ENCODE measurements at regions not wholly inside any gene's neighbourhood (a gene's known extent, or its start where the extent isn't known, plus 50 kb on each side); places are given as distances from the start of the nearest gene placed in this dataset.

DNA sequence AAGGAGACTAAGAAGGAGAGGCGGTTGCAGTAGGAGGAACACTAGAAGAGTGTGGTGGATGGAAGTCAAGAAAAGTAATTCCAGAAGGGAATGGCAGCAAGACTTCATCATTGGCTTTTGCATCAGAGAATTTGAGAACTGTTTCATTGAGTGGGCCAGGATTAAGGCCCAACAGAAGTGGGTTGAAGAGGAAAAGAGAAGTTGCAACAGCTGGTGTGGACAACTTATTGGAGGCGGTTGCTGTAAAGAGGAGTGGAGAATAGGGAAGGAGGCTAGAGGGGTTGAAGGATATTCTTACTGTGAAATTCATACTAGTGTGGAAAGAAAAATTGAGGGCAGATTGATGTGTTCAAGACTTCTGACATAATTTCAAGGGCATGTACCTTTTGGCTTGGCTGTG, 168.7 kb upstream of the FN1 start:
- Histone ChIP-seq H3K27ac (ENCODE audit: low read depth in 2 of 2, low read length in 1 of 2) (no peak overlapping the region), H2AFZ (ENCODE audit: low read depth) (no peak overlapping the region), H3K27me3 (ENCODE audit: insufficient read depth) (no peaks in the 10 kb centered on the region), H3F3A (replicated peaks; ENCODE audit: insufficient read depth) (peaks cover 28% of the 10 kb centered on the region), H3K9ac (no peak overlapping the region), H3K36me3 (replicated peaks in 1 of 2; ENCODE audit: control insufficient read depth in 1 of 2, insufficient read depth in 2 of 2, low read length in 1 of 2) (no peaks in the 10 kb centered on the region), H3K4me2 (no peak overlapping the region), H3K4me3 (ENCODE audit: low read depth in 2 of 2, low read length in 1 of 2) (no peak overlapping the region), H4K20me1 (ENCODE audit: insufficient read depth) (no peaks in the 10 kb centered on the region), H3K9me2 (no peaks in the 10 kb centered on the region), H3K4me1 (ENCODE audit: control insufficient read depth in 1 of 2, insufficient read depth in 2 of 2, low read depth in 1 of 2, low read length in 1 of 2) (peaks cover 0 to 20% of the 10 kb centered on the region in 2 experiments; a peak in 2 of 4 replicates), H3K9me3 (no peaks in the 10 kb centered on the region), H3K79me2 (ENCODE audit: insufficient read depth) (no peaks in the 10 kb centered on the region)
- WGBS (ENCODE audit: low lambda C conversion rate), result 92% methylated on average over 2 of the region's 2 CpGs
- ChIA-PET POLR2A (no interaction called here), CTCF (no interaction called here)
- TF ChIP-seq RXRA (IDR thresholded peaks at IDR 0.05; ENCODE audit: borderline replicate concordance, low read depth) (no peak), MXI1 (IDR thresholded peaks at IDR 0.05; ENCODE audit: low read depth, low read length) (no peak), NRF1 (IDR thresholded peaks at IDR 0.05; ENCODE audit: low read depth, low read length) (no peak), RCOR1 (IDR thresholded peaks at IDR 0.05; ENCODE audit: low read length) (no peak), POLR2AphosphoS5 (IDR thresholded peaks at IDR 0.05; ENCODE audit: low read depth, low read length) (no peak), FOSL2 (IDR thresholded peaks at IDR 0.05; ENCODE audit: borderline replicate concordance, low read depth) (no peak), TEAD4 (IDR thresholded peaks at IDR 0.05; ENCODE audit: borderline replicate concordance, insufficient read depth) (no peak), EZH2phosphoT487 (IDR thresholded peaks at IDR 0.05; ENCODE audit: borderline replicate concordance, low read depth) (no peak), TAF1 (IDR thresholded peaks at IDR 0.05; ENCODE audit: borderline replicate concordance, low read depth, low read length) (no peak), FOXJ3 (CRISPR knock-in tag; IDR thresholded peaks at IDR 0.05) (no peak), GABPA (IDR thresholded peaks at IDR 0.05; ENCODE audit: low read depth) (no peak)
- TF ChIP-seq, protein P1, sequence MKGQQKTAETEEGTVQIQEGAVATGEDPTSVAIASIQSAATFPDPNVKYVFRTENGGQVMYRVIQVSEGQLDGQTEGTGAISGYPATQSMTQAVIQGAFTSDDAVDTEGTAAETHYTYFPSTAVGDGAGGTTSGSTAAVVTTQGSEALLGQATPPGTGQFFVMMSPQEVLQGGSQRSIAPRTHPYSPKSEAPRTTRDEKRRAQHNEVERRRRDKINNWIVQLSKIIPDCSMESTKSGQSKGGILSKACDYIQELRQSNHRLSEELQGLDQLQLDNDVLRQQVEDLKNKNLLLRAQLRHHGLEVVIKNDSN (IDR thresholded peaks at IDR 0.05; ENCODE audit: borderline replicate concordance, low read depth), result no peak
- TF ChIP-seq, protein P2, sequence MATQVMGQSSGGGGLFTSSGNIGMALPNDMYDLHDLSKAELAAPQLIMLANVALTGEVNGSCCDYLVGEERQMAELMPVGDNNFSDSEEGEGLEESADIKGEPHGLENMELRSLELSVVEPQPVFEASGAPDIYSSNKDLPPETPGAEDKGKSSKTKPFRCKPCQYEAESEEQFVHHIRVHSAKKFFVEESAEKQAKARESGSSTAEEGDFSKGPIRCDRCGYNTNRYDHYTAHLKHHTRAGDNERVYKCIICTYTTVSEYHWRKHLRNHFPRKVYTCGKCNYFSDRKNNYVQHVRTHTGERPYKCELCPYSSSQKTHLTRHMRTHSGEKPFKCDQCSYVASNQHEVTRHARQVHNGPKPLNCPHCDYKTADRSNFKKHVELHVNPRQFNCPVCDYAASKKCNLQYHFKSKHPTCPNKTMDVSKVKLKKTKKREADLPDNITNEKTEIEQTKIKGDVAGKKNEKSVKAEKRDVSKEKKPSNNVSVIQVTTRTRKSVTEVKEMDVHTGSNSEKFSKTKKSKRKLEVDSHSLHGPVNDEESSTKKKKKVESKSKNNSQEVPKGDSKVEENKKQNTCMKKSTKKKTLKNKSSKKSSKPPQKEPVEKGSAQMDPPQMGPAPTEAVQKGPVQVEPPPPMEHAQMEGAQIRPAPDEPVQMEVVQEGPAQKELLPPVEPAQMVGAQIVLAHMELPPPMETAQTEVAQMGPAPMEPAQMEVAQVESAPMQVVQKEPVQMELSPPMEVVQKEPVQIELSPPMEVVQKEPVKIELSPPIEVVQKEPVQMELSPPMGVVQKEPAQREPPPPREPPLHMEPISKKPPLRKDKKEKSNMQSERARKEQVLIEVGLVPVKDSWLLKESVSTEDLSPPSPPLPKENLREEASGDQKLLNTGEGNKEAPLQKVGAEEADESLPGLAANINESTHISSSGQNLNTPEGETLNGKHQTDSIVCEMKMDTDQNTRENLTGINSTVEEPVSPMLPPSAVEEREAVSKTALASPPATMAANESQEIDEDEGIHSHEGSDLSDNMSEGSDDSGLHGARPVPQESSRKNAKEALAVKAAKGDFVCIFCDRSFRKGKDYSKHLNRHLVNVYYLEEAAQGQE (IDR thresholded peaks at IDR 0.05; ENCODE audit: low read depth, low read length), result no peak
- TF ChIP-seq, protein P3, sequence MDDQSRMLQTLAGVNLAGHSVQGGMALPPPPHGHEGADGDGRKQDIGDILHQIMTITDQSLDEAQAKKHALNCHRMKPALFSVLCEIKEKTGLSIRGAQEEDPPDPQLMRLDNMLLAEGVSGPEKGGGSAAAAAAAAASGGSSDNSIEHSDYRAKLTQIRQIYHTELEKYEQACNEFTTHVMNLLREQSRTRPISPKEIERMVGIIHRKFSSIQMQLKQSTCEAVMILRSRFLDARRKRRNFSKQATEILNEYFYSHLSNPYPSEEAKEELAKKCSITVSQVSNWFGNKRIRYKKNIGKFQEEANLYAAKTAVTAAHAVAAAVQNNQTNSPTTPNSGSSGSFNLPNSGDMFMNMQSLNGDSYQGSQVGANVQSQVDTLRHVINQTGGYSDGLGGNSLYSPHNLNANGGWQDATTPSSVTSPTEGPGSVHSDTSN (IDR thresholded peaks at IDR 0.05), result no peak
- no peak for DNase-seq

All from SK-N-SH (cell line).